ENCODE measurements at regions not wholly inside any gene's neighbourhood (a gene's known extent, or its start where the extent isn't known, plus 50 kb on each side); places are given as distances from the start of the nearest gene placed in this dataset.
"Not testable (repeated sequence)": the region's sequence is repeated elsewhere in the genome, so short reads cannot be mapped to it uniquely, and the experiment has no call there.

- DNase-seq (ENCODE audit: low read depth in 2 of 2), result no peak
Observed at GRCh38 chr11:57917632-57918031, 106.0 kb upstream of the OR9Q1 start.

- no peak for DNase-seq (ENCODE audit: low read depth in 2 of 2)
Observed at GRCh38 chr11:57920971-57921370, 102.7 kb upstream of the OR9Q1 start.

- DNase-seq (ENCODE audit: low read depth in 2 of 2), result no peak
Observed at GRCh38 chr11:57932105-57932504, 91.6 kb upstream of the OR9Q1 start.

GRCh38 chr11:57935402-57936049 lies 88.2 kb upstream of the OR9Q1 start:
- no peak for DNase-seq (ENCODE audit: low read depth in 2 of 2)

GRCh38 chr11:57936050-57936418 lies 87.6 kb upstream of the OR9Q1 start:
- DNase-seq (ENCODE audit: low read depth in 2 of 2), result no peak

- DNase-seq (ENCODE audit: low read depth in 2 of 2), result no peak
Observed at GRCh38 chr11:57937431-57937830, 86.2 kb upstream of the OR9Q1 start.

GRCh38 chr11:57938351-57938750 lies 85.3 kb upstream of the OR9Q1 start:
- DNase-seq (ENCODE audit: low read depth in 2 of 2), result no peak

GRCh38 chr11:57940044-57940756 lies 83.5 kb upstream of the OR9Q1 start:
- DNase-seq (ENCODE audit: low read depth in 2 of 2), result no peak

GRCh38 chr11:57941875-57942274 lies 81.8 kb upstream of the OR9Q1 start:
- no peak for DNase-seq (ENCODE audit: low read depth in 2 of 2)

- no peak for DNase-seq (ENCODE audit: low read depth in 2 of 2)
Observed at GRCh38 chr11:57942808-57943207, 80.9 kb upstream of the OR9Q1 start.

GRCh38 chr11:57943766-57944165 lies 79.9 kb upstream of the OR9Q1 start:
- DNase-seq (ENCODE audit: low read depth in 2 of 2), result not testable (repeated sequence)

- DNase-seq (ENCODE audit: low read depth in 2 of 2), result no peak
Observed at GRCh38 chr11:57946628-57947027, 77.1 kb upstream of the OR9Q1 start.

- DNase-seq (ENCODE audit: low read depth in 2 of 2), result no peak
Observed at GRCh38 chr11:57964660-57965059, 59.0 kb upstream of the OR9Q1 start.

GRCh38 chr11:57971272-57972012 lies 52.2 kb upstream of the OR9Q1 start:
- no peak for DNase-seq (ENCODE audit: low read depth in 2 of 2)

- DNase-seq (ENCODE audit: low read depth in 2 of 2), result no peak
Observed at GRCh38 chr11:57972013-57972367, 51.7 kb upstream of the OR9Q1 start.

All from stimulated activated CD8-positive, alpha-beta memory T cell treated with anti-CD3 and anti-CD28 coated beads, Interleukin-2, amount 100 ng/mL, for 48 hours (primary cell).